GM19035 (cell line): ENCODE measurements at regions not wholly inside any gene's neighbourhood (a gene's known extent, or its start where the extent isn't known, plus 50 kb on each side); places are given as distances from the start of the nearest gene placed in this dataset.
"Not testable (repeated sequence)": the region's sequence is repeated elsewhere in the genome, so short reads cannot be mapped to it uniquely, and the experiment has no call there.

ENCODE experiments used
- ATAC-seq: cut with Tn5 transposase; IDR thresholded peaks from one replicate; pipeline ENCODE4 v1.9.1; 2021; ENCODE audit not compliant: unreplicated experiment

GRCh38 chr16:29202642-29203041 lies 203.9 kb downstream of the NPIPB11 start:
- ATAC-seq = not testable (repeated sequence)

GRCh38 chr16:29202025-29202632 lies 204.4 kb downstream of the NPIPB11 start:
- ATAC-seq = not testable (repeated sequence)

- ATAC-seq = not testable (repeated sequence)
Measured at GRCh38 chr16:29201296-29202024, 205.1 kb downstream of the NPIPB11 start.

GRCh38 chr16:29200681-29201080 lies 205.8 kb downstream of the NPIPB11 start:
- ATAC-seq = not testable (repeated sequence)

- not testable (repeated sequence) for ATAC-seq
Measured at GRCh38 chr16:29200135-29200601, 206.3 kb downstream of the NPIPB11 start.

DNA sequence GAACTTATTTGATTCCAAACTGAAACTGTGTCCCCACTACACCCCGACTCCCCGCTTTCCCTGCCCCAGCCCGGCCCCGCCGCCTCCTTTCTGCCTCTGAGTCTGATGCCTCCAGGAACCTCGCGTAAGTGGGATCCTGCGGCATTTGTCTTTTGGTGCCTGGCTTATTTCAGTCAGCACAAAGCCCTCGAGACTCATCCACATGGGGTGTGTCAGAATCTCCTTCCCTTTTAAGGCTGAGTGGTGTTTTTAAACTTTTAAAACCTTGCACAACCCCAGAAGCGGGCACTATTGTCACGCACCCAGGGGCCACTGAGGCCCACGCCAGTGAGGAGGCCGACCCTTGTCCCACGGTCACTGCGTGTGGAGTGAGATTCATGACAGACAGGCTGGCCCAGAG lies 206.9 kb downstream of the NPIPB11 start:
- not testable (repeated sequence) for ATAC-seq

DNA sequence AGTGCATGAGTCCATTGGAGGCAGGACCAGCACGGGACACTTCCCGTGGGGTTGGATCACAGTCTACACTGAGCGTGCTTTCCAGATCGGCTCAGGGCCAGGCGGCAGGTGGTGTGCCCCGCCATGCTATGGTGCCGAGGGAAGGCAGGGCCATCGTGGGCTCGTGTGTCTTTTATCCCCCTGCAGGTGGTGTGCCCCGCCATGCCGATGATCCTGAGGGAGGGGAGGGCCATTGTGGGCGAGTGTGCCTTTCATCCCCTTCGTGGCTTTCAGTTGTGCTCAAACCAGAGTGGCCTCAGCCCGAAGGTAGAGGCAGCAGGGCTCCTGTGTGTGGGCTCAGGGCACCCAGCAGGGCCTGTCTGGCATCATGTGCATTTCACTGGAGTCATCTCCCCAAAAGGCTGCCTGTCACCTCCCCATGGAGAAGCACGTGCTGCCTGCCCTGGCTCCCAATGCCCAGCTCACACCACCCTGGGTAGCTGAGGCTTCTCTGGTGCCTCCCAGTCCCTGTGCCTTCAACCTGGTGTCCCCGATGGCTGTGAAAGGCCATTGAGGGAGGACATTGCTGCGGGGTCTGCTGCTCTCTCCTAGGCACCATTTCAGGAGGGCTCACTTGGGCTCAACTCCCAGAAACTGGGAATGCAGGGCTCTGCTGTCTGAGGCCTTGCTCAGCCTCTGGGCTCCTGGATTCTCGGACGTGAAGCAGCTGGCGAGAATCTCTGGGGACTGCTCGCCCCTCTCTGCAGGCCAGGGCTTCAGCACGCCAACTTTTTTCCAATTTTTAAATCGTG lies 207.6 kb downstream of the NPIPB11 start:
- ATAC-seq = no peak

- ATAC-seq = no peak
Measured at GRCh38 chr16:29198231-29198630, 208.3 kb downstream of the NPIPB11 start.

GRCh38 chr16:29197494-29198100 lies 208.9 kb downstream of the NPIPB11 start:
- ATAC-seq = not testable (repeated sequence)

- ATAC-seq = not testable (repeated sequence)
Measured at GRCh38 chr16:29196746-29197145, 209.8 kb downstream of the NPIPB11 start.

- not testable (repeated sequence) for ATAC-seq
Measured at GRCh38 chr16:29195116-29195872, 210.4 kb downstream of the LAT start.

DNA sequence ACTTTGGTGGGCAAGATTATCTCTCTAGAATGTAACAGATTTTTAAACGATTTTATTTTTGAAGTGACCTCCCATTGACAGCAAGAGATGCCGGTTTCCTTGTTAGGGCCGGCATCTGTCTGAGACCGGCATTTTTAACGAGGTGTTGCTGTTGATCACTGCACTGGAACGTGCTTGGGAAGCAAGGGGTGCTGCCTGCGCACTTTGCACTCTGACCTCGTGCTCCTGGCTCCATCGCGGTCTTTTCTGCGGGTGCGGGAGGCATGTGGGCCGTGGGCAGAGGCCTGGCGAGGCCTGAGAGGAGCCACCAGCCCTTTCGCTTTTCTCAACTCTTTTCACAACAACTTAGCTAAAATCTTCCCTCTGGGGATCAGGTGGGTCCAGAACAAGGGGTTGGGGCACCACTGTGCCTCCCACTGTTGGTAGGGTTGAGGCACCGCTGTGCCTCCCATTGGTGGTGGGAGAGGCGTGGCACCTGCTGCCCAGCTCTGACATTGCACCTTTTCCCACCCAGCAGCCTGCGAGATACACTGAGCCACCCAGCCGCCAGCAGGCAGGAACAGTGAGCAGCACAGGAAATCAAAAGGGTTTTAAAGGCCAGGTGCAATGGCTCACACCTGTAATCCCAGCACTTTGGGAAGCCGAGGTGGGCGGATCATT lies 209.5 kb downstream of the LAT start:
- ATAC-seq = not testable (repeated sequence)

DNA sequence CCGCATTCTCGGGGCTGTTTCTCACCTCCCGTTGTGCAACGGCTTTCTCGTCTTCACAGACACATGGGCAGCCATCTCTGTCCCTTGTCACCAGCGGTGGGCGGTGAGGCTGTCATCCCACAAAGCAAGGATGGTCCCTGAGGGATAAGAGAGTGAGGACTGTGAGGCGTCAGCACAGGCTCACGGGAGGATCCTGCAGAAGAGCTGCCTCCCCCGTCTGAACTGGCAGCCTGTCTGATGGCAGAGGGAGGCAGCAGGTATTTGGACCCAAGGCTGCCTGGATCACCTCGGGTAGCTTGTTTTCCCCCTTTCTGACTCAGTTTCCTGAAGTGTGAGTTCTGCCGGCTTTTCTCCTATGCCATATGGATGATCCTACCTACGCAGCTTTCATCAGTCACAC lies 208.8 kb downstream of the LAT start:
- not testable (repeated sequence) for ATAC-seq

DNA sequence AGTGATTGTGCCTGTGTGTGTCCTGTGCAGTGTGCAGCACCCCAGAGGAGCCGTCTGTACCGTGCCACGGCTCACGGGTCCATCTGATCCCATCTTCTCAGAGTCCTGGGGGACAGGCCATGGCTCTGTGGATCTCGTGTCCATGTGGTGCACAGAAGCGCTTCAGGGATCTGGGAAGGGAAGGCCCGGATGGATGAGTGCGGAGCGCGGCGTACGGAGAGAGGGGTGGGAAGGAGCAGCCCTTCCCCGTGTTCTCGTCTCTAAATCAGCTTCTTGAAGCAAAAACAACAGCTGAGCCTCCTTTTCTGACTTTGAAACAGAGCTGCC lies 208.4 kb downstream of the LAT start:
- ATAC-seq = not testable (repeated sequence)

GRCh38 chr16:29192329-29193247 lies 207.7 kb downstream of the LAT start:
- no peak for ATAC-seq

DNA sequence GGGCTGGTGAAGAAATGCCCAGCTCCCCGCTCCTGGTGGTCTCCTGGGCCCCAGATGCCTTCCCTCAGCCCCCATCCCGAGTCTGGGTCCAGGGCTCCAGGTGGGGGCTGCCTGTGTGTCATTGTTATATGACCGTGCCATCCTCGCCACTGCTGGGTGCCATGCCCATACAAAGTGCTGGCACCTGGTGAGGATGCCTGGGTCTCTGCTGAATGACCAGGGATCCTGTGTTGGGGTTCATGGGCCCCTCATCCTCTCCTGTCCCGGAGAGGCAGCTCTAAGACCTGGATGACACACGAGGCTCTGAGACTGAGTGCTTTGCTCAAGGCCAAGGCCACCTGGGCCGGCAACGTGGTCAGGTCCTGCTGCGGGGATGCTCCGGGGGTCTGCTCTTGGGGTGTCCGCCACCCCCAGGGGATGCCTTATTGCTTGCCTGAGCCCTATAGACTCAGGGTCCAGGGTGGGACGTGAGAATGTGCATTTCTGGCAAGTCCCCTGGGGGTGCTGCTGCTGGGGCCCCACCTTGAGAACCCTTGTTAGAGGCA lies 206.9 kb downstream of the LAT start:
- not testable (repeated sequence) for ATAC-seq

DNA sequence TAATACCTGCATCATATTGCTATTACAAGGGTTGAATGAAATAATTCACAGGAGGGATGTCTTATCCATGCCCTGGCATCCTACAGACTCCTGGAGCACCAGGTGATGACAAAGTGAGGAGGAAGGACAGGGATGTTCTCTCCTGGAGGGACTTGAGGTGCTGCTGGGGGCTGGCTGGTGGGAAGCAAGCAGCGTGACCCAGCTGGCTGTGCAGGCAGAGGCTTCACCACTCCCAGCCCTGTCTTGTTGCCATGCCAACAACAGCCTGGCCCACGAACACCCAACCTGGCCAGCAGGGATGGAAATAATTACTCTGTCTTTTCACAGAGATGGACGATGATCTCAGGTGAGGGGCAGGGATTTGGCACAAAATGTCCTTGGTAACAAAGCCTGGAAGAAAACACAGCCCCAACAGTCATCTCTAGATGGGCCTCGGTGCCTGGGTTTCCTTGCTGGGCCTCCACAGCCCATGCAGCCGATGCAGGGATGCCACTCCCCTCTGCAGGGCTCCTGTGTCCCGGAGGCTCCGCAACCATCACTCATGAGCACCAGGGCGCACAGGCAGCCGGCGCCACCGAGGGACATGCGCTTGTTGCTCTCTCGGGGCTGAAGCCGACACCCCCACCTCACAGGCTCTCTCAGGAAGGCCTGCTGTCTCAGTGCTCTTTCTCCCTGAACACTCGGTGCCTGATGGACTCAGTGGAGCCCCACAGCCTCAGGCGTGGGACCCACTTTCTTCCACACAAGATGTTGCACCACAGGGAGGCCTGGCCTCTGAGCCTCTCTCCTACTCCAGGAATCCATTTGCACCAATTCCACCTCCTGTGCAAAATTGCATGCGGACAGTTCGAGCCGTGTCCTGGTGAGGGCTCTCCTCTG lies 205.9 kb downstream of the LAT start:
- not testable (repeated sequence) for ATAC-seq

DNA sequence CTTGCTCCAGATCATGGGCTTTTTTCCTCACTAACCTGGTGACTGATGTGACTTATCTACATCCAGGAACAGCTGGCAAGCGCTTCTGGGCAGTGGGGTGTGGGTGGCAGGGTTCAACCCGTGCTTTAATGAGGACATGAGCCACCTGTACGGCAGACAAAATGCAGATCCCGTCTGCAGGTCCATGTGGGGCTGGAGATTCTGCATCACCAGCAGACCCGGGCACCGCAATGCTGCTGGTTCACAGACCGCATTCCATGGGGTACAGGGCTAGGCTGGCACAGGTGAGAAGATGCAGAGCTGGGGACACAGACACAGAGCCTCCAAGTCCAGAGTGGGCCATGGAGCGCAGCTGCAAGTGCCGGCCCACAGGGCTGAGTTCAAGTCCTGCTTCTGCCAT lies 204.0 kb downstream of the LAT start:
- not testable (repeated sequence) for ATAC-seq
